Fibroblast of gingiva (primary cell): ENCODE measurements at regions not wholly inside any gene's neighbourhood (a gene's known extent, or its start where the extent isn't known, plus 50 kb on each side); places are given as distances from the start of the nearest gene placed in this dataset.
A peak's percentile ranks its signal among the peaks of the same experiment; 100 is the strongest.

Source experiments
- DNase-seq: peaks from one replicate; pipeline ENCODE4 v3.0.0-alpha.2; 2011; ENCODE audit warnings: low read depth

DNA sequence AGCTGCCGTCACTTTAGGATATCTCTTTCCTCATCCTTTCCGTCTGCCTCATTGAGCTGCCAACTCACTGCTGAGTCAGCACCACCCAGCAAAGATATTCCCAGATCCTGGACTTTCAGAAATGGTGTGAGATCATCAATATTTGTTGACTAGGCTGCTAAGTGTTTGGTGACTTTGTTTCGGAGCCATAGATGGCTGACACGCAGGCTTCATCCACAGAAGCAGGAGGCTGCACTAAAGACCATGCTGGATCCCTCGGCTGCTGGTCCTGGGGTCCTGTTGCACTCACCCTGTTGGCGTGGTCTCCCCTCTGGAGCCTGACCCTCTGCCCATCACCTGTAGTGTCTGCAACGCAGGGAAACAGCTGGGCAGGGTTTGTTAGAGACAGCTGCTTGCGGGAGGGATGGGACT is 96.5 kb downstream of the ERMARD start:
- no peak for DNase-seq

DNA sequence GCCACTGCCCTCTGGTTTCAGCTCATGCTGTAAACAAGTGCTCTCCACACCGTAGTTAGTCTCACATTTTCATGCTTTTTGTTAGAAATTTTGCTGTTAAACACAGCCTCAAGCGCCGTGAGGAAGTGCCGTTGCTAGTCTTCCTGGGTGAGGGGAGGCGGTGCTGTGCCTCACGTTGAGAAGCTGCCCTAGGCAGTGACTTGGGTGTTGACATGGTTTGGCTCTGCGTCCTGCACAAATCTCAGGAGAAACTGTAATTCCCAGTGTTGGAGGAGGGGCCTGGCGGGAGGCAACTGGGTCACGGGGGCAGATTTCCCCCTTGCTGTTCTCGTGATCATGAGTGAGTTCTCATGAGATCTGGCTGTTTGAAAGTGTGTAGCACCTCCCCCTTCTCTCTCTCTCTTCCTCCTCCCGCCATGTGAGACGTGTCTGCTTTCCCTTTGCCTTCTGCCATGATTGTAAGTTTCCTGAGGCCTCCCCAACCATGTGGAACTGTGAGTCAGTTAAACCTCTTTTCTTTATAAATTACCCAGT is 95.8 kb downstream of the ERMARD start:
- no peak for DNase-seq

DNA sequence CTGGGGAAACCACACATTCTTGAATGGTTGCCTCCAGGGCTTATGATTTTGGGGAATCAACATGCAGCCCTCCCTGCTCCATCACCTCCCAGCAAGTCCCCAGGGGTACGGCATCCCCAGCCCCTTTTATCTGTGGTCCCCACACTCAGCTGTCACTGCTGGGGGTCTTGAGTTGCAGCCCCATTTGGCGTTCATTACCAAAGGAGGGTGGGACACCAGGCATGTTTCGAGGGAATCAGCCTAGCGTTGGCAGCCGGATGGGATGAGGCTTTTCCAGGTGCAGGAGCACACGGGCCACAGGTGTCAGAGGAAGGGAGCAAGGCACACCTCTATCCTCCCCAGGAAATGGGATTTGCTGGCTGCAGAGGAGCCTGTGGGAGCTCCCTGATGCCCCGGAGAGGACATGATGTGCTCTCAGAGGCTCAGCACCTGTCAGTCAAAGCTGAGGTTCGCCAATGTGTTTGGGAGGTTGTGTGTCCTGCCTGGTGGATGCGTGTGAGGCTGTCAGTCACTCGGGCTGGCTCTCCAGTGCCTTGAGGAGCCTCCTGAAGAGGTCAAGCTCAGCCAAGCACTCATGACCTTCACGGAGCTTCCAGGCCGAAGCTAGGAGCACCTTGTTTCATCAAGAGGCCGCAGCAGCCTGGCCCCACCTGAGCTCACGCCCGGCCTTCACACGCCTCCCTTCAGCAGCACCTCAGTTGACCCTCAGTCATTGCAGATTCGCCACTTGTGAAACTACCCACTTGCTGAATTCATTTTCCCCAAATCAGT is 95.0 kb downstream of the ERMARD start:
- no peak for DNase-seq

DNA sequence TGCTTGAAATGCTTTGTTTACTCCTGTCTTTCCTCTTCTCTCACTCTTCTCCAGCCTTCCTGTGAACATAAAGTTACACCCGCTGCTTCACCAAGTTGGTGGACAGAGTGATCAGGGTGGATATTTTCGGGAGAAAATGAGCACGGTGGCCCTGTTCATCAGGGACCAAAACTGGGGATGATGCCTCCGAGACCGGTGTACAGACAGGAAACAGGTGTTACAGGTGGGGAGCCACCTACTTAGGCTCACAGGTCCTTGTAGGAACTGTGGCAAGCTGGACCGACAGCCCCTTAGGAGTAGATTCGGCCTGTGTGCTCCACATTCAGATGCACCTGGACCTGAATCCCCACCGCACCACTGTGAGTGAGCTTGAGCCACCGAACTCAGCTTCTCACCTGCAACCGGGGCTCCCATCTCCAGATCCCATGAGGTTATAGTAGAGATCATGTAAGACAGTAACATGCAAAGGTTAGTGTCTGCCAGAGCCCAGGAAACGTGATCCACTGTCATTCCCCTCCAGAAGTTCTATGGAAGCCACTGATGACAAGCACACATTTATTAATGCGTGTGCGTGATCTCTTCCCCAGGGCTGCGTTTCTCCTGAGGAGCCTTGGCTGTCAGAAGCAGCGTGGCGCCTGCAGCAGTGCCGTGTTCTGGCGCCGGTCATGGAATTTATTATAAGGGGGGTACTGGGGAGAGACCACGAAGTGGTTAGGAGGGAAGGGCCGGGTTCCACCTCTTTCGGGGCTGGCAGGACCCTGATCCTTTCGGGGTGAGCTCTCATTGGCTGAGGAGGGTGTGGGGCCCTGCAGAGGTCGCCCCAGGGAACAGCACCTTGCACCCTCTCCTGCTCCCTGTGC is 94.2 kb downstream of the ERMARD start:
- DNase-seq, result no peak

- DNase-seq, result no peak
These were observed 93.5 kb downstream of the ERMARD start for GRCh38 chr6:169844946-169845345.

GRCh38 chr6:169843991-169844390 is 92.6 kb downstream of the ERMARD start:
- DNase-seq, result no peak

DNA sequence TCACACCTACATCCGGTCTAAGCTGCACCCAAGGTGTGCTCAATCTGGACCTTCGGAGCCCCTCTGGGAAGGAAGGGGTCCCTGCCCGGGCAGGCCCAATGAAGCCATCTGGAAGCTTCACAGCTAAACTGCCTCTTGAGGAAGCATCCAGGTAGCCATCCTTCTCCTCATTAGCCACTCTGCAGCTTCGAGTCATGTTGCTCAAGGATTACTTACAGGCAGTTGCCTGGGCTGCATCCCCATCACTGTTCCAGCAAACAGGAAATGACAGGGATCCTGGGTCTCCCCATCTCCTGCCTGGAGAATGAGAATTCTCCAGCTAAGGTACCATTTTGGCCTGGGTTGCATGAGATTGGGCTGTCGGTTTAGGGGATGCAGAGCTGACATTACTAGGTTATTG is 91.7 kb downstream of the ERMARD start:
- DNase-seq, result no peak

DNA sequence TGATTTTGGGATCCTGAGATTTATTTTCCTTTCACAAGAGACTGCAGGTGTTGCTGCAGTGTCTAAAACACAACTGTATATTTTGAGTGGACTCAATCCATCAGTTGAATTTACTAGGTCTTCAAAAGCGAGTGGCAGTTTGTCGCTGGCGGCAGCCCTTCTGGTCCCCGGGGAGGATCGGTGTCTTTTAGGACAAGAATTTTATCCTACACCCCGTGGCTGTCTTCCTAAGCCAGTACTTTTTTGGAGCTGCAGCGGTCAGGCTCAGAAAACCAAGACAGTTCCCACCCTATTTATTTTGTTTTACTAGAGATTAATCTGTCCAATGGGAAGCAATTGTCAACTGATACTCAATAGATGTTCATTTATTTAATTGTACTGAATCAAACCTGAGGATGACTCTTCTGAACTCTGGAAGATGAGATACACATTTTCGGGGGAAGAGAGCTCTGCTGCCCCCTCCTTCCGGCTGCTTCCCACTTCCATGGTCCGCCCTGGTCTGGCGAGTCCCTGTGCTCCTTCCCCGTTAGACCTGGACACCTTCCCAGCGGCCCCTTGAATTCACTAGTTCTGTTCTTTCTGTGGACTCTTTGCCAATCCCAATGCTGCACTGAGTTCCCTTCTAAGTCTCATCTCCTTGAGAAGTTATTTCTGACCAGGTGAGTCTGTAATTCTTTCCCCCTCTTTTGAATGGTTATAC is 90.6 kb downstream of the ERMARD start:
- no peak for DNase-seq

DNA sequence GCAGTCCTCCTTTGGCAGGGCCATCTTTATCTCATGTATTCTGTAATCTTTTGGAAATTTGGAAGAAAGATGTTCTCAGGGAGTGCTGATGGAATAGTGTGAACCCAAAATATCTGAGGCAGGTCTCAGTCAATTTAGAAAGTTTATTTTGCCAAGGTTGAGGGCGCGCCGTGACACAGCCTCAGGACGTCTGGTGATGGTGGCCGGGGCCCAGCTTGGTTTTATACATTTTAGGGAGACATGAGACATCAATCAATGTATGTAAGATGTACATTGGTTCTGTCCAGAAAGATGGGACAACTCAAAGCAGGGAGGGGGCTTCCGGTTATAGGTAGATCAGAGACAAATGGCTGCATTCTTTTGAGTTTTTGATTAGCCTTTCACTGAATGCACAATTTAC is 89.8 kb downstream of the ERMARD start:
- no peak for DNase-seq

- DNase-seq, result no peak
These were observed 88.6 kb downstream of the ERMARD start for GRCh38 chr6:169839898-169840631.

DNA sequence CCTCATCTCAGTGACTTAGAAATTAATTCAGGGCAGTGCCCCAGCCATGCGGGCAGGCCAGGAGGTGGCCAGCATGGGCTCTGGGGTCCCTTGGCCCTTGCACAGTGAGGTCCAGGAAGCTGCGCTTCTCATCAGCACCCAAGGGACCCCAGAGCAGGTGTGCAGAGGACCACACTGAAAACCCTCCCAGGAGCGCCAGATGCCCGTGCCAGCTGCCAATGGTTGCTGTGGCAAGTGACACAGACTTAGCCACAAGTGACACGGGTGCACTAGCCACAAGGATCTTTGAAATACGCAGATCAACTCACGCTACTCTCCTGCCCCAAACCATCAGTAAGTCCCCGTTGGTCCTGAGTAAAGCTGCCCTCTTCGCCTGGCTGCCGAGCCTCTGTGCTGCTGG is 88.1 kb downstream of the ERMARD start:
- no peak for DNase-seq

GRCh38 chr6:169839029-169839481 is 87.6 kb downstream of the ERMARD start:
- DNase-seq, result no peak

GRCh38 chr6:169838346-169839028 is 87.1 kb downstream of the ERMARD start:
- no peak for DNase-seq

- DNase-seq, result no peak
These were observed 86.3 kb downstream of the ERMARD start for GRCh38 chr6:169837529-169838250.

DNA sequence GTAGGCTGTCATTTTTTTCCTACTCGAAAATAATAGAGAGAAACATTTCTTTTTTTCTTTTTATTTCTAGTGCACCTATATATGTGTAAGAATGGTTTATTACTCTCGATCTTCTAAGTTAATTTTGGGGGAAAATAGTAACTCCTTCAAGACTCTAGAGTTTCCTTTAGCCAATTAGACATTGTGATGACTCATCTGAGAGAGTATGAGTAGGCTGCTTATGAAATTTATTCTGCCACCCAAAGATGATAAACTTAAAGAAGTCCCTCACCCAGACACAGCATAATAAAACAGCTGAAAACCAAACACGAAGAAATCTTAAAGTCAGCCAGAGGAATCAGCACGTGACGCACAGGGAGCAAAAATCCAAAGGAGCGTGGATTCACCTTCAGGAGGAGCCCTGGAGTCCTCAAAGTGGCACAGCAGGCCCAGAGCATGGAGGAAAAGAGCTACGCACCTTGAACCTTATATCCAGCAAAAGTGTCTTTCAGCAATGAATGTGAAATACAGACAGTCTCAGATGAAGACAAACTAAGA is 81.9 kb downstream of the ERMARD start:
- DNase-seq, result no peak

DNA sequence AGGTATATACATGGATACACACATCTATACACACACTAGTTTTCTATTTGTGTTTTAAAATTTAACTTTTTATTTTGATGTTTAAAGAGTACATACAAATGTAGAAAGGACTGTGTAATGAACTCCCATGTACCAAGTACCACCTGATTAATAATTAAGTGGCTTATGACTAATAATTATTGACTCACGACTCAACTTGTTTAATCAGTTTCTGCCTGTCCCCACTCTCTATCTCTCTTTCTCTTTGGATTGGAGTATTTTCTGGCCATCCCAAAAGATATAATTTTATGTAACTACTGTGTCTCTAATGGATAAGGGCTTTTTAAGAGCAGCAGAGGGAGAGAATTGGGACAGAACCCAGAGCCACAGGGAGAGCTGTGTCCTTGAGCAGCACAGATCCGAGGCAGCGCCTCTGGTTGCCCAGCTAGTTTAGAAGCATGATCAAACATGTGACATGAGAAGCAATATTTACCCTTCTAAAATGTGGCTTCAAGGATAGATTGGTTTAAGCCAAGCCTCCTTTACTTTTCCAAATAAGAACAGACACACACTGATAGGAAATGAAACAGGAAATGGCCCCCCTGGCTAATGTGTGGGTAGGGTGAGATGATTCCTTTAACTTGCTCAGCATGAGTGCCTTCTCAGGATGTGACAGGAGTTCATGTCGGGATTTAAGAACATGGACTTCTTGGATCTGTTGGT is 81.0 kb downstream of the ERMARD start:
- no peak for DNase-seq

- DNase-seq, result peak; percentile 51
These were observed 80.2 kb downstream of the ERMARD start for GRCh38 chr6:169831450-169832246.
